Neural cell (in vitro differentiated cells): ENCODE measurements at regions not wholly inside any gene's neighbourhood (a gene's known extent, or its start where the extent isn't known, plus 50 kb on each side); places are given as distances from the start of the nearest gene placed in this dataset.

ENCODE experiments used
- EP300 ChIP-seq: fragments of 450-650 bp; conservative IDR thresholded peaks from 2 replicates; pipeline ENCODE4 v1.6.1; 2014; ENCODE audit warnings: antibody characterized with exemption, mild to moderate bottlenecking, moderate library complexity; ENCODE audit not compliant: poor library complexity, severe bottlenecking
- EZH2 ChIP-seq: fragments of 200-600, 300-800 bp; shearing (Covaris generic), sonication (generic); IDR thresholded peaks from 2 replicates; pipeline ENCODE4 v1.6.1; 2014; ENCODE audit warnings: antibody characterized with exemption, low read length, borderline replicate concordance, mild to moderate bottlenecking; ENCODE audit not compliant: insufficient read depth, poor library complexity, severe bottlenecking
- MXI1 ChIP-seq: fragments of 450-650 bp; conservative IDR thresholded peaks from 2 replicates; pipeline ENCODE4 v1.6.1; 2014; ENCODE audit warnings: antibody characterized with exemption, mild to moderate bottlenecking; ENCODE audit not compliant: poor library complexity, severe bottlenecking
- POLR2AphosphoS5 ChIP-seq: IDR thresholded peaks from 2 replicates; pipeline ENCODE4 v1.6.1; 2012
- RAD21 ChIP-seq: fragments of 450-650 bp; conservative IDR thresholded peaks from 2 replicates; pipeline ENCODE4 v1.6.1; 2014; ENCODE audit warnings: antibody characterized with exemption, mild to moderate bottlenecking, moderate library complexity
- TAF1 ChIP-seq: IDR thresholded peaks from 2 replicates; pipeline ENCODE4 v1.6.1; 2012; ENCODE audit warnings: low read depth
- TF ChIP-seq, protein P1 (sequence below): fragments of 450-650 bp; IDR thresholded peaks from 2 replicates; pipeline ENCODE4 v1.5.1; 2014; ENCODE audit warnings: antibody characterized with exemption, mild to moderate bottlenecking, moderate library complexity; ENCODE audit not compliant: poor library complexity, severe bottlenecking

GRCh38 chr4:20506827-20507226 is 193.4 kb upstream of the PACRGL start:
- TF ChIP-seq, protein P1, sequence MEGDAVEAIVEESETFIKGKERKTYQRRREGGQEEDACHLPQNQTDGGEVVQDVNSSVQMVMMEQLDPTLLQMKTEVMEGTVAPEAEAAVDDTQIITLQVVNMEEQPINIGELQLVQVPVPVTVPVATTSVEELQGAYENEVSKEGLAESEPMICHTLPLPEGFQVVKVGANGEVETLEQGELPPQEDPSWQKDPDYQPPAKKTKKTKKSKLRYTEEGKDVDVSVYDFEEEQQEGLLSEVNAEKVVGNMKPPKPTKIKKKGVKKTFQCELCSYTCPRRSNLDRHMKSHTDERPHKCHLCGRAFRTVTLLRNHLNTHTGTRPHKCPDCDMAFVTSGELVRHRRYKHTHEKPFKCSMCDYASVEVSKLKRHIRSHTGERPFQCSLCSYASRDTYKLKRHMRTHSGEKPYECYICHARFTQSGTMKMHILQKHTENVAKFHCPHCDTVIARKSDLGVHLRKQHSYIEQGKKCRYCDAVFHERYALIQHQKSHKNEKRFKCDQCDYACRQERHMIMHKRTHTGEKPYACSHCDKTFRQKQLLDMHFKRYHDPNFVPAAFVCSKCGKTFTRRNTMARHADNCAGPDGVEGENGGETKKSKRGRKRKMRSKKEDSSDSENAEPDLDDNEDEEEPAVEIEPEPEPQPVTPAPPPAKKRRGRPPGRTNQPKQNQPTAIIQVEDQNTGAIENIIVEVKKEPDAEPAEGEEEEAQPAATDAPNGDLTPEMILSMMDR: no peak
- no peak for TF ChIP-seq EP300
- TF ChIP-seq POLR2AphosphoS5: no peak
- TF ChIP-seq EZH2: no peak
- TF ChIP-seq MXI1: no peak
- TF ChIP-seq RAD21: no peak
- TF ChIP-seq TAF1: no peak
